HepG2 (cell line): ENCODE measurements at regions not wholly inside any gene's neighbourhood (a gene's known extent, or its start where the extent isn't known, plus 50 kb on each side); places are given as distances from the start of the nearest gene placed in this dataset.

Experiments
- ATAC-seq: fragments of 200-7000 bp; cut with Tn5 transposase; 3 replicates; pipeline ENCODE4 v1.9.1; 2020; ENCODE audit warnings: mild to moderate bottlenecking, moderate library complexity
- BruUV-seq: library from RNA; stranded (reverse); fragments of 400-500 nt; replicated peaks from 2 replicates; lab custom pipeline; 2021; lab: Mats Ljungman, UMichigan
- CTCF ChIA-PET: fragments of 300-600 bp; formaldehyde crosslinking; extraction: SDS; loops from one replicate; lab custom pipeline; 2021; ENCODE audit warnings: low total read pairs, inconsistent platforms, low intra/inter-chr PET ratio; lab: Yijun Ruan, JAX
- POLR2A ChIA-PET: fragments of 350-600 bp; sonication (Branson Sonifier 250); formaldehyde crosslinking; loops from one replicate; lab custom pipeline; 2020; ENCODE audit warnings: antibody characterized with exemption, inconsistent platforms; lab: Yijun Ruan, JAX
- DNase-seq: peaks from one replicate; pipeline ENCODE4 v3.0.0-alpha.2; 2015; ENCODE audit warnings: low spot score
- FAIRE-seq: peaks from 3 replicates; lab custom pipeline; 2011; peaks lifted over from hg19 to GRCh38; lab: Jason Lieb, UNC
- H2AFZ ChIP-seq: one replicate; pipeline ENCODE4 v1.6.1; 2011; ENCODE audit warnings: low read length, inconsistent platforms
- H3K27ac ChIP-seq: fragments of 300-600 bp; 3 replicates; pipeline ENCODE4 v1.8.0; 2011; ENCODE audit warnings: mixed run types, mild to moderate bottlenecking, mixed read lengths, low read length, inconsistent platforms; ENCODE audit not compliant: insufficient read depth; ENCODE audit errors: extremely low read length
- H3K27me3 ChIP-seq, 2 experiments: fragments of 200-600 bp in 1 of 2; 2 replicates in 1 of 2; 3 replicates in 1 of 2; pipeline versions ENCODE4 v1.6.0 to v1.8.0; 2011; ENCODE audit warnings: low read length in 2 of 2, mild to moderate bottlenecking in 2 of 2, moderate library complexity in 2 of 2, inconsistent platforms in 1 of 2; ENCODE audit not compliant: insufficient read depth in 2 of 2, control insufficient read depth in 1 of 2
- H3K36me3 ChIP-seq, 2 experiments: fragments of 200-600 bp in 1 of 2; replicated peaks in 1 of 2; 2 replicates in 1 of 2; 3 replicates in 1 of 2; pipeline versions ENCODE4 v1.5.1 to v1.8.0; 2011; ENCODE audit warnings: low read length in 2 of 2, inconsistent platforms in 1 of 2; ENCODE audit not compliant: insufficient read depth in 2 of 2, control insufficient read depth in 1 of 2
- H3K4me1 ChIP-seq: 2 replicates; pipeline ENCODE4 v1.5.1; 2012; ENCODE audit warnings: low read length, inconsistent platforms; ENCODE audit not compliant: insufficient read depth
- H3K4me2 ChIP-seq: 2 replicates; pipeline ENCODE4 v1.6.0; 2011; ENCODE audit warnings: low read depth, low read length, inconsistent platforms
- H3K4me3 ChIP-seq, 3 experiments: fragments of 200-600 bp in 1 of 3; sonication (generic), shearing (Covaris generic) in 1 of 3; replicated peaks in 1 of 3; 2 replicates each; pipeline ENCODE4 v1.5.1; 2011 to 2016; ENCODE audit warnings: low read length in 3 of 3, inconsistent platforms in 2 of 3, low read depth in 2 of 3, mild to moderate bottlenecking in 2 of 3, control low read depth in 1 of 3, mixed read lengths in 1 of 3; ENCODE audit not compliant: insufficient read depth in 1 of 3
- H3K79me2 ChIP-seq: one replicate; pipeline ENCODE4 v1.6.1; 2011; ENCODE audit warnings: low read length, inconsistent platforms; ENCODE audit not compliant: insufficient read depth
- H3K9ac ChIP-seq: 2 replicates; pipeline ENCODE4 v1.6.0; 2011; ENCODE audit warnings: mild to moderate bottlenecking, low read depth, low read length, inconsistent platforms; ENCODE audit not compliant: insufficient read depth
- H3K9me3 ChIP-seq: 2 replicates; pipeline ENCODE4 v1.5.1; 2012; ENCODE audit warnings: mild to moderate bottlenecking, low read length
- H4K20me1 ChIP-seq: 2 replicates; pipeline ENCODE4 v1.6.0; 2011; ENCODE audit warnings: inconsistent platforms, mild to moderate bottlenecking, low read length, moderate library complexity; ENCODE audit not compliant: insufficient read depth
- ATM ChIP-seq: fragments of 450-650 bp; IDR thresholded peaks from 2 replicates; pipeline ENCODE4 v1.7.1; 2017; ENCODE audit warnings: mild to moderate bottlenecking, borderline replicate concordance
- CREB3 ChIP-seq: sonication (generic); formaldehyde crosslinking; IDR thresholded peaks from 2 replicates; pipeline ENCODE4 v1.5.0; 2020; ENCODE audit warnings: missing genetic modification reagents
- FOXA3 ChIP-seq: IDR thresholded peaks from 2 replicates; pipeline ENCODE4 v1.6.1; 2016; ENCODE audit warnings: missing genetic modification reagents, missing compliant biosample characterization
- GRHL1 ChIP-seq: sonication (generic); formaldehyde crosslinking; conservative IDR thresholded peaks from 2 replicates; pipeline ENCODE4 v1.8.0; 2022; ENCODE audit warnings: missing genetic modification reagents
- HDAC6 ChIP-seq: fragments of 200-600 bp; sonication (generic); IDR thresholded peaks from 2 replicates; pipeline ENCODE4 v1.7.0; 2017; ENCODE audit warnings: mild to moderate bottlenecking, antibody characterized with exemption, low read length, low read depth
- MXI1 ChIP-seq: IDR thresholded peaks from 3 replicates; pipeline ENCODE4 v1.6.1; 2012; ENCODE audit warnings: low read depth, low read length, inconsistent platforms, borderline replicate concordance
- PHB2 ChIP-seq: fragments of 450-650 bp; IDR thresholded peaks from 2 replicates; pipeline ENCODE4 v1.6.1; 2018; ENCODE audit not compliant: partially characterized antibody
- SRSF4 ChIP-seq: fragments of 200-400 bp; formaldehyde crosslinking; IDR thresholded peaks from one replicate; pipeline ENCODE4 v1.6.1; 2018; ENCODE audit warnings: mild to moderate bottlenecking, low read depth, low read length, moderate library complexity; ENCODE audit not compliant: poor library complexity, severe bottlenecking
- TIGD3 ChIP-seq: sonication (generic); formaldehyde crosslinking; IDR thresholded peaks from 2 replicates; pipeline ENCODE4 v1.5.1; 2020; ENCODE audit warnings: mild to moderate bottlenecking, missing genetic modification reagents, borderline replicate concordance
- ZNF225 ChIP-seq: sonication (generic); formaldehyde crosslinking; IDR thresholded peaks from 2 replicates; pipeline ENCODE4 v1.4.0; 2020; ENCODE audit warnings: mild to moderate bottlenecking, missing genetic modification reagents
- ZNF24 ChIP-seq: fragments of 450-650 bp; IDR thresholded peaks from 2 replicates; pipeline ENCODE4 v1.6.1; 2017; ENCODE audit warnings: antibody characterized with exemption, mild to moderate bottlenecking
- ZNF501 ChIP-seq: sonication (generic); formaldehyde crosslinking; IDR thresholded peaks from 2 replicates; pipeline ENCODE4 v1.5.1; 2020; ENCODE audit warnings: mild to moderate bottlenecking, moderate library complexity, missing genetic modification reagents
- ZNF691 ChIP-seq: sonication (generic); formaldehyde crosslinking; IDR thresholded peaks from 2 replicates; pipeline ENCODE4 v1.4.0; 2020; ENCODE audit warnings: missing genetic modification reagents, low read depth, mild to moderate bottlenecking, borderline replicate concordance
- ZNF775 ChIP-seq: sonication (generic); formaldehyde crosslinking; IDR thresholded peaks from 2 replicates; pipeline ENCODE4 v1.4.0; 2020; ENCODE audit warnings: missing genetic modification reagents, mild to moderate bottlenecking, moderate library complexity, borderline replicate concordance
- ZNF839 ChIP-seq: sonication (generic); formaldehyde crosslinking; IDR thresholded peaks from 2 replicates; pipeline ENCODE4 v1.4.0; 2020; ENCODE audit warnings: missing genetic modification reagents, mild to moderate bottlenecking, borderline replicate concordance
- ZSCAN31 ChIP-seq: sonication (generic); formaldehyde crosslinking; IDR thresholded peaks from 2 replicates; pipeline ENCODE4 v1.5.0; 2020; ENCODE audit warnings: low read depth, mild to moderate bottlenecking, missing genetic modification reagents
- WGBS: methylation state at CpG from one replicate; pipeline ENCODE4 v1.1.6; 2017; ENCODE audit warnings: low lambda C conversion rate; 5-methylcytosine and 5-hydroxymethylcytosine counted together
- in situ Hi-C: cut with HindIII; loops from 2 replicates; pipeline ENCODE4 v1.10.0; 2017; ENCODE audit warnings: low pct_unique_long_range_greater_than_20kb; ENCODE audit not compliant: extremely low pct_ligation_motif_present
- intact Hi-C: fragments of 100-400 bp; cut with micrococcal nuclease; formaldehyde crosslinking; loops from one replicate; pipeline ENCODE4 v1.10.0; 2022; ENCODE audit not compliant: unreplicated experiment

GRCh38 chr2:144931960-144932359, 412.0 kb upstream of the ZEB2 start (continued):
- TF ChIP-seq MXI1 (no peak), ZNF24 (no peak), ATM (no peak), ZNF775 (CRISPR knock-in tag) (no peak), ZNF501 (CRISPR knock-in tag) (no peak), HDAC6 (no peak), ZSCAN31 (CRISPR knock-in tag) (no peak), FOXA3 (CRISPR knock-in tag) (no peak), TIGD3 (no peak), ZNF225 (CRISPR knock-in tag) (no peak)

- H3K79me2 ChIP-seq = no peaks in the 10 kb centered on the region
- ChIA-PET POLR2A (no interaction called here), CTCF (no interaction called here)
- ATAC-seq (no peak), FAIRE-seq (no peak), DNase-seq (no peak)
- H3K9ac ChIP-seq = no peak overlapping the region
- no TSS peak for BruUV-seq
- H3K9me3 ChIP-seq = no peaks in the 10 kb centered on the region
- no peak overlapping the region for H3K4me2 ChIP-seq
- in situ Hi-C loops = no loop called here
- H3K4me3 ChIP-seq = no peak overlapping the region
- no peaks in the 10 kb centered on the region for H3K4me1 ChIP-seq
- H2AFZ ChIP-seq = no peak overlapping the region
- no peaks in the 10 kb centered on the region for H3K36me3 ChIP-seq
- H4K20me1 ChIP-seq = no peaks in the 10 kb centered on the region
- WGBS = 100% methylated on average over 1 of the region's 1 CpG
- no peaks in the 10 kb centered on the region for H3K27me3 ChIP-seq
- no peak overlapping the region for H3K27ac ChIP-seq
- intact Hi-C loops = no loop called here
- no peak for TF ChIP-seq SRSF4
- no peak for TF ChIP-seq PHB2
- no peak for TF ChIP-seq CREB3
- TF ChIP-seq ZNF691 (CRISPR knock-in tag) = no peak
- TF ChIP-seq GRHL1 = no peak
- no peak for TF ChIP-seq ZNF839
These were observed 411.6 kb upstream of the ZEB2 start for GRCh38 chr2:144931480-144931879.
